ENCODE measurements at regions not wholly inside any gene's neighbourhood (a gene's known extent, or its start where the extent isn't known, plus 50 kb on each side); places are given as distances from the start of the nearest gene placed in this dataset.

DNA sequence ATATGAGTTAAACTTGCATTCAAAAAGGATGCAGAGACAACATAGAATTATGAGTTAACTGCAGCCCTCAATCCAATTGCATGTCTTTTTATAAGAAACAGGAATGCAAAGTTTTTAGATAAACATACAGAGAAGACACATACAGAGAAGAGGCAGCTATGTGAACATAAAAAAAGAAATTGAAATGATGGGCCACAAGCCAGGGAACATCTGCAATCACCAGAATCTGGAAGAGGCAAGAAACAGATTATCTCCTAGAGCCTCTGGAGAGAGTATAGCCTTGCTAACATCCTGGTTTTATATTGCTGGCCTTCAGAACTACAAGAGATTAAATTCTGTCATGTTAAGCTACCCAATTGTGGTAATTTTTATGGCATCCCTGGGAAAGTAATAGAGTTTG, 257.2 kb upstream of the EYS start:
- H2AFZ ChIP-seq (ENCODE audit: low read length) = no peak overlapping the region
- H3K4me2 ChIP-seq (ENCODE audit: low read depth, low read length) = no peak overlapping the region
- H3K4me3 ChIP-seq (ENCODE audit: low read length) = no peak overlapping the region
- TF ChIP-seq, protein P1, sequence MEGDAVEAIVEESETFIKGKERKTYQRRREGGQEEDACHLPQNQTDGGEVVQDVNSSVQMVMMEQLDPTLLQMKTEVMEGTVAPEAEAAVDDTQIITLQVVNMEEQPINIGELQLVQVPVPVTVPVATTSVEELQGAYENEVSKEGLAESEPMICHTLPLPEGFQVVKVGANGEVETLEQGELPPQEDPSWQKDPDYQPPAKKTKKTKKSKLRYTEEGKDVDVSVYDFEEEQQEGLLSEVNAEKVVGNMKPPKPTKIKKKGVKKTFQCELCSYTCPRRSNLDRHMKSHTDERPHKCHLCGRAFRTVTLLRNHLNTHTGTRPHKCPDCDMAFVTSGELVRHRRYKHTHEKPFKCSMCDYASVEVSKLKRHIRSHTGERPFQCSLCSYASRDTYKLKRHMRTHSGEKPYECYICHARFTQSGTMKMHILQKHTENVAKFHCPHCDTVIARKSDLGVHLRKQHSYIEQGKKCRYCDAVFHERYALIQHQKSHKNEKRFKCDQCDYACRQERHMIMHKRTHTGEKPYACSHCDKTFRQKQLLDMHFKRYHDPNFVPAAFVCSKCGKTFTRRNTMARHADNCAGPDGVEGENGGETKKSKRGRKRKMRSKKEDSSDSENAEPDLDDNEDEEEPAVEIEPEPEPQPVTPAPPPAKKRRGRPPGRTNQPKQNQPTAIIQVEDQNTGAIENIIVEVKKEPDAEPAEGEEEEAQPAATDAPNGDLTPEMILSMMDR (IDR thresholded peaks at IDR 0.05; ENCODE audit: low read length) = no peak
- TF ChIP-seq EZH2phosphoT487 (IDR thresholded peaks at IDR 0.05; ENCODE audit: low read length) (no peak), EZH2 (optimal IDR thresholded peaks at IDR 0.05; ENCODE audit: low read depth, low read length) (no peak)
- no peaks in the 10 kb centered on the region for H3K36me3 ChIP-seq (replicated peaks; ENCODE audit: insufficient read depth, low read length)
- no peaks in the 10 kb centered on the region for H3F3A ChIP-seq (ENCODE audit: insufficient read depth, low read length)
- H3K9me2 ChIP-seq (replicated peaks; ENCODE audit: insufficient read depth, low read length) = no peaks in the 10 kb centered on the region
- no peak for DNase-seq
- H3K4me1 ChIP-seq (ENCODE audit: low read length) = no peaks in the 10 kb centered on the region
- no peaks in the 10 kb centered on the region for H3K9me3 ChIP-seq (replicated peaks; ENCODE audit: insufficient read depth, low read length)
- no peaks in the 10 kb centered on the region for H4K20me1 ChIP-seq (ENCODE audit: insufficient read depth, low read length)
- no peak overlapping the region for H3K9ac ChIP-seq (ENCODE audit: low read length)
- H3K27ac ChIP-seq (ENCODE audit: low read length) = no peak overlapping the region
- H3K79me2 ChIP-seq (ENCODE audit: low read length) = no peaks in the 10 kb centered on the region
- H3K27me3 ChIP-seq (replicated peaks; ENCODE audit: insufficient read depth, low read length) = no peaks in the 10 kb centered on the region

DNA sequence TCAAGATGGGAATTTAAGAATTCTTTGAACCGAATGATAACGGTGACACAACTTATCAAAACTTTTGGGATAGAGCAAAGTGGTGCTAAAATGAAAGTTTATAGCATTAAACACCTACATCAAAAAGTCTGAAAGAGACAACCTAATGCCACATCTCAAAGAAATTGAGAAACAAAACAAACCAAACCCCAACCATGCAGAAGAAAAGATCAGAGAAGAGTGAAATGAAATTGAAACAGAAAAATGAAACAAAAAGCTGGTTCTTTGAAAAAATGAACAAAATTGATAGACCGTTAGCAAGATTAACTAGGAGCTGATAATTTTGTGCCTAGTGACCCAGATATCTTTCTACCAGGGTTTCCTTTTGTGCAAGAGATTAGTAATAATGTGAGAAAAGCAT, 248.0 kb upstream of the EYS start:
- Histone ChIP-seq H3K36me3 (replicated peaks; ENCODE audit: insufficient read depth, low read length) (no peaks in the 10 kb centered on the region), H3K27ac (ENCODE audit: low read length) (no peak overlapping the region), H3K79me2 (ENCODE audit: low read length) (no peaks in the 10 kb centered on the region), H3K9ac (ENCODE audit: low read length) (no peak overlapping the region), H3K9me3 (replicated peaks; ENCODE audit: insufficient read depth, low read length) (no peaks in the 10 kb centered on the region), H3K9me2 (replicated peaks; ENCODE audit: insufficient read depth, low read length) (no peaks in the 10 kb centered on the region), H3K4me3 (ENCODE audit: low read length) (no peak overlapping the region), H4K20me1 (ENCODE audit: insufficient read depth, low read length) (no peaks in the 10 kb centered on the region), H2AFZ (ENCODE audit: low read length) (no peak overlapping the region), H3F3A (ENCODE audit: insufficient read depth, low read length) (no peaks in the 10 kb centered on the region), H3K4me2 (ENCODE audit: low read depth, low read length) (no peak overlapping the region), H3K27me3 (replicated peaks; ENCODE audit: insufficient read depth, low read length) (no peaks in the 10 kb centered on the region), H3K4me1 (ENCODE audit: low read length) (no peaks in the 10 kb centered on the region)
- DNase-seq = peak; percentile 27
- TF ChIP-seq EZH2phosphoT487 (IDR thresholded peaks at IDR 0.05; ENCODE audit: low read length) (no peak), EZH2 (optimal IDR thresholded peaks at IDR 0.05; ENCODE audit: low read depth, low read length) (no peak)
- TF ChIP-seq, protein P1 (IDR thresholded peaks at IDR 0.05; ENCODE audit: low read length) = no peak

DNA sequence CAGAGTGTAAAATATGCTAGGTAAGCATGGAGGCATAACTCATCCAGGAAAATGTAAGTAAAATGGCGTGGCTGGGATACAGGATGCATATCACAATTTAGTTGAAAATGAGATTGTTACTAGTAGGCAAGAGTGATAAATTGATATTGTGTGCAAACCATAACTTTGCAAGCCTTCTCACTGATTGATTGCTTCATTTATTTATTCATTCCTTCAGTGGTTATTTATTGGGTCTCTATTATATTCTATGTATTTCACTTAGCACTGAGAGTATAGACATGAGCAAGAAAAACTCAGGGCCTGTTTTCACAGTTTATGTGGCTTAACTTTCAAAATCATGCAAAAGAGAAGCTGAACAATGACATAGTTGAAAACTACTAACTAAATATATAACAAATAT, 241.0 kb upstream of the EYS start:
- H4K20me1 ChIP-seq (ENCODE audit: insufficient read depth, low read length) = no peaks in the 10 kb centered on the region
- no peak overlapping the region for H2AFZ ChIP-seq (ENCODE audit: low read length)
- H3K27me3 ChIP-seq (replicated peaks; ENCODE audit: insufficient read depth, low read length) = no peaks in the 10 kb centered on the region
- no peak for DNase-seq
- no peak overlapping the region for H3K4me3 ChIP-seq (ENCODE audit: low read length)
- TF ChIP-seq EZH2phosphoT487 (IDR thresholded peaks at IDR 0.05; ENCODE audit: low read length) = no peak
- TF ChIP-seq, protein P1 (IDR thresholded peaks at IDR 0.05; ENCODE audit: low read length) = no peak
- no peak for TF ChIP-seq EZH2 (optimal IDR thresholded peaks at IDR 0.05; ENCODE audit: low read depth, low read length)
- no peaks in the 10 kb centered on the region for H3K9me2 ChIP-seq (replicated peaks; ENCODE audit: insufficient read depth, low read length)
- H3K9me3 ChIP-seq (replicated peaks; ENCODE audit: insufficient read depth, low read length) = no peaks in the 10 kb centered on the region
- H3F3A ChIP-seq (ENCODE audit: insufficient read depth, low read length) = no peaks in the 10 kb centered on the region
- H3K79me2 ChIP-seq (ENCODE audit: low read length) = no peaks in the 10 kb centered on the region
- no peaks in the 10 kb centered on the region for H3K4me1 ChIP-seq (ENCODE audit: low read length)
- H3K36me3 ChIP-seq (replicated peaks; ENCODE audit: insufficient read depth, low read length) = no peaks in the 10 kb centered on the region
- no peak overlapping the region for H3K27ac ChIP-seq (ENCODE audit: low read length)
- H3K4me2 ChIP-seq (ENCODE audit: low read depth, low read length) = no peak overlapping the region
- H3K9ac ChIP-seq (ENCODE audit: low read length) = no peak overlapping the region
